NB4 (cell line): ENCODE measurements at regions not wholly inside any gene's neighbourhood (a gene's known extent, or its start where the extent isn't known, plus 50 kb on each side); places are given as distances from the start of the nearest gene placed in this dataset.

Experiments used
- MAX ChIP-seq: IDR thresholded peaks from 2 replicates; pipeline ENCODE4 v1.6.1; 2011; ENCODE audit warnings: low read depth, low read length
- MYC ChIP-seq: IDR thresholded peaks from 2 replicates; pipeline ENCODE4 v1.6.1; 2011; ENCODE audit warnings: low read depth, low read length
- TF ChIP-seq, protein P1 (sequence below): IDR thresholded peaks from one replicate; pipeline ENCODE4 v1.5.1; 2012; ENCODE audit warnings: low read depth, low read length

GRCh38 chr20:24235296-24236175 lies 233.9 kb upstream of the SYNDIG1 start:
- TF ChIP-seq, protein P1, sequence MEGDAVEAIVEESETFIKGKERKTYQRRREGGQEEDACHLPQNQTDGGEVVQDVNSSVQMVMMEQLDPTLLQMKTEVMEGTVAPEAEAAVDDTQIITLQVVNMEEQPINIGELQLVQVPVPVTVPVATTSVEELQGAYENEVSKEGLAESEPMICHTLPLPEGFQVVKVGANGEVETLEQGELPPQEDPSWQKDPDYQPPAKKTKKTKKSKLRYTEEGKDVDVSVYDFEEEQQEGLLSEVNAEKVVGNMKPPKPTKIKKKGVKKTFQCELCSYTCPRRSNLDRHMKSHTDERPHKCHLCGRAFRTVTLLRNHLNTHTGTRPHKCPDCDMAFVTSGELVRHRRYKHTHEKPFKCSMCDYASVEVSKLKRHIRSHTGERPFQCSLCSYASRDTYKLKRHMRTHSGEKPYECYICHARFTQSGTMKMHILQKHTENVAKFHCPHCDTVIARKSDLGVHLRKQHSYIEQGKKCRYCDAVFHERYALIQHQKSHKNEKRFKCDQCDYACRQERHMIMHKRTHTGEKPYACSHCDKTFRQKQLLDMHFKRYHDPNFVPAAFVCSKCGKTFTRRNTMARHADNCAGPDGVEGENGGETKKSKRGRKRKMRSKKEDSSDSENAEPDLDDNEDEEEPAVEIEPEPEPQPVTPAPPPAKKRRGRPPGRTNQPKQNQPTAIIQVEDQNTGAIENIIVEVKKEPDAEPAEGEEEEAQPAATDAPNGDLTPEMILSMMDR: no peak
- TF ChIP-seq MAX: no peak
- TF ChIP-seq MYC: no peak
